Hematopoietic multipotent progenitor cell treated with erythropoietin and hydrocortisone succinate and interleukin-3 and kit ligand, for 17 days (in vitro differentiated cells): ENCODE measurements at regions not wholly inside any gene's neighbourhood (a gene's known extent, or its start where the extent isn't known, plus 50 kb on each side); places are given as distances from the start of the nearest gene placed in this dataset.

Experiments used
- DNase-seq: peaks from one replicate; pipeline ENCODE4 v3.0.0-alpha.2; 2015; ENCODE audit warnings: low spot score

DNA sequence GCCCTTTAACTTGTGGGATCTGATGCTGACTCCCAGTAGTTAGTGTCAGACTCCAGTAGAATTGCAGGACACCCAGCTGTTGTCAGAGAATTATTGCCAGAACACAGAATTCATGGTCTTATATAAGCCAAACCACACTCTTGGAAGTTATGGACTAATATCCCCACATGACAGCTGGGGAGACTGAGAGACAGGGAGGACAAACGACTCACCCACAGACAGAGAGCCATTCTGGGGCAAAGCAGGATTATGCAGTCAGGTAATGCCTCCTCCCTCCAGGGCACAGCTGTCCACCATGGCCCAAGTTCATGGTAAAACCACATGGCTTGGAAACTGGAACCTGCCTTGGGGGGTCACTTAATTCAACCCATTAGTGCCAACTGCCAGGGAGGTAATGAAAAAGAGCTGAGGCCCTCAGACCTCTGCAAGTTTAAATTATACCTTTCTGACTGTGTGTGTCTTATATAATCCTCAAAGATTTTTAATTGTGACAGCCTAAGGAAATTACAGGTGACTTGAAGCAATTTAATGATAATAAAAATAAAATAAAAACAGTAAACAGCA lies 299.5 kb downstream of the BUD13 start:
- DNase-seq = no peak

DNA sequence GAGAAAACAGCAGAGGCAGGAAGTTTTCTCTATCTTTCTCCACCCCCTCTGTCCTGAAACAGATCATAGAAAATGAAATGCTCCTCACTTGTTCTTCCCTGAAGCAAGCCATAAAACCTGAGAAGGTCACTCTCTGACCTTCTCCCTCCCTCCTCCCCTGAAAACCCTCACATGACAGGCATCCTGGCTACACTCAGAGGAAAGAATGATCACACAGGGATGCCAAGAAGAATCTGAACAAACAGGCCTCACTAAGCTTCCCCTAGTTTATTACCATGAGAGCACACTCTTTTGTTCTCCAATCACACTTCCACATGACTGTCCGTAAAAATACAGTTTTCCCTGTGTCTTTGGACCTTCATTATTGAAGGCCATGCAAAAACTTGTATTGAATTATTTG lies 300.1 kb downstream of the BUD13 start:
- DNase-seq = no peak

DNA sequence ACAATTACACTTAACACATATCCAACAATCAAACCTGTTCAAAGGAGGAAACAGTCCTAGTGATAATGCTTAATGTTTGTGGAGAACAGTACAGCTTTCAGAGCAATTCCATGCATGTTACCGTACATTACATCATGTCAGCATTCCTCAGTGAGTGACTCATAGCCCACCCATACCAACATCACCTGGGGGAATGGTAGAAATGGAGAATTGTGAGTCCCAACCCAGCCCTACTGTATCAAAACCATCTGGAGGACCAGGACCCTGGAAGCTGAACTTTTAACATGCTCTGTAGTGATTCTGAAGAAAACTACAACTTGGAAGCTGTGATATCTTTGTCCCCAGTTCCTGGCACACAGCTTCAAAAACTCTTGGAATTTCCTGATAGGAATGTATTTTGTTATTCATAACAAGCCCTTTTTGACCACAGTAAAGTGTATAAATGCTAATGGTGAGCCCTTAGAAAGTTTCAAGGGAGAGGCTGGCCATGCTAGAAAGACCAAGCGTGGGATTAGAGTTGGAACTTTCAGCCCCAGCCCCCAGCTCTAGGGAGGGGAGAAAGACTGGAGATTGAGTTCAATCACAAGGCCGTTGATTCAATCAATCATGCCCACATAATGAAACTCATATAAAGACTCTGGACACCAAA lies 301.1 kb downstream of the BUD13 start:
- DNase-seq = no peak

DNA sequence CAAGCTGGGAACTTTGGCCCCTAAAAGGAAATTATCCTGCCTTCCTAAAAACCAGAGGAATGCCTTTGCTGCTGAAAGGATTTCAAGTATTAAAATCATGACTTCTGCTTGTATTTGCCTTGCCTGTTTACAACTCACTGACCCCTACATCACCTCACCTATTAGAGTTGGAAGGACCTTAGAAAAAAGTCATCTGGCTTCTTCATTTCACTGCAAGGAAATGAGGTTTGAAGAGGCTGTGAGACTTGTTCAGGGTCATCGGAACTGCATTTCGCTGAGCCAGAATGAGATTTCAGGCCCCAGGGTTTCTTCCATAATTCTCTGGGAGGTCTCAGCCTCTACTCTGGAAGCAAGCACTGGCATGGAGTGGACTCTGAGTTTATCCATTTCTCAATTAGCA lies 304.1 kb downstream of the BUD13 start:
- DNase-seq = no peak

DNA sequence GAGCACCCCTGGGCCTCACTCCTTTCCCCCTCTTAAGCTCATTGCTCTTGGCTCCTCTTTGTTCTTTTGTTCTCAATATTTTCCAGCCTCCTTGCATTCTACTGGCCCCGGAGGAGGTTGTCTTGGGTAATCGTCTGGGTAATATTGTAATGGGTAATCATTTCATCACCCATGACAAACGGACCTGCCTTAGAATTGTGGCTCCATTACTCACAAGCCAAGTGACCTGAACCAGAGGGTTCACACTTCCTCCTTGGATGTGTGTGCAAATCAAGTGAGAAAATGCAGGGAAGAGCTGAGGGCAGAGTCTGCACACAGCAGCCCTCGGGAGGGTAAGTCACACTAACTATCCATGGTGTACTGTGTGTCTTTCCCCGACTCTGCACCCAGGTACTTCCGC lies 305.0 kb downstream of the BUD13 start:
- no peak for DNase-seq

DNA sequence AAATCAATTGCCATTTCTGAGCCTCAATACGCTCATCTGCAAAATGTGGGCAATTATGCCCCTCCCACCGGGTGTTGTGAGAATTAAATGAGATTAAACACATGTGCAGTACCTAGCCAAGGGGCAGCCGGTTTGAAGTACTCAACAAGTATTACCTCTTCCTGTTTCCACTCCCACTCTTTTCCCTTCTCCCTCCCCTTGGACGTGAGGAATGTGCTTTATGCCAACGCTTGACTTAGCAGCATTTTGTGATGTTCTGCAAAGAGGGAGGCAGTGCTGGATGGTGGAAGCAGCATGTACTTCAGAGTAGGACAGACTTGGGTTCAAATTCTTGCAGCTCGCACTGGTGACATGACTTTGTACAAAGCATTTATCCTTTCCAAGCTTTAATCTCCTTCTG lies 306.0 kb downstream of the BUD13 start:
- no peak for DNase-seq

DNA sequence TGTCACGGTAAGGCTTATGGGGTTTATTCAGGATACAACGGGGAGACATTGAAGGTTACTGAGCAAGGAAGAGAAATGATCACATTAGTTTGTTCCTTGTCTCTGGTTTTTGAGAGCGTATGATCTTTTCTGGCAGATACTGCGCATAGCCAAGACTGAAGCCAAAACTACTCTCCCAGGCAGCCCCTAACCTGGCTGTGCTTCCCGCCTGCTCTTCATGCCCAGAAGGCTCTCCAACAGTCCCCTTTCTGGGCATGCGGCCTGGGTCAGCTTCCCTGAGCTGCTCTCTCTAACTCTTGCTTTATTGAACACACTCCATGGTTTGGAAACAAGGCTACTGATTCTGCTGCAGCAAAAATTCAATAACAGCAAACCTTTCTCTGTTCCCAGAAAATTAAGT lies 306.6 kb downstream of the BUD13 start:
- DNase-seq = no peak

DNA sequence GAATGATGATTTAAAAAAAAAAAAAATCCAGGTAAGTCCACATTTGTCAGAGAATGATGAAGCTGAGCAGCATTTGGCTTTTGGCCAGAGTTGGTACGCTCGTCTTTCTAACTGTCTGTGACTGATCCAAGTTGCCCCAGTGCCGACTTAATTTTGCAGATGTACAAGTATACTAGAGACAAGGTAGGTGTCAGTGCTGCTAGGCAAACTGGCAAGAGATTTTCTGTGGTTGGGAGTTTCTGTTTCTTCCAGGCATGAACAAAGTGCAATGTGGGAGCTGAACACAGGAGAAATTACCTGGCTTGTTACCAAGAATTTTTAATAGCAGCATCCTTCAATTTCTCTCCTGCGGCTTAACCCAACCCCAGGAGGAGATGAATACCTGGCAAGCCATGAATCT lies 307.7 kb downstream of the BUD13 start:
- DNase-seq = no peak

DNA sequence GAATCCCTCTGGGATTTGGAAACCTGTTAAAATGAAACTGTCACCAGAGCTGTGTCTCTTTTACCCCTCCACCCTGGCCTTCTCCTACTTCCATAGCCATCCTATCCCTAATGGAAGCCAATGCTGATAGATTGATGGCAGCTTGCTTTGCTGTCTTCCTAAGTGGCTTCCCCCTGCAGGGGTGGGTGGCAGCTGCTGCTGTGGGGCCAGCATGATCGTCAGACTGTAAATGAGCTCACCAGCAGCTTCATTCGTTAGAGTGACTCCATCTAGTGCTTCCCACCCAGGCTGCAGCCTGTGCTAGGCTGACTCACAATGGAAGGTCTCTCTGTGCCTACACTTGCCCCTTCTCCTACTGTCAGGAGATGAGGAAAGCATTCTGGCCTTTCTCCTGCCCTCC lies 311.0 kb downstream of the BUD13 start:
- DNase-seq = no peak

DNA sequence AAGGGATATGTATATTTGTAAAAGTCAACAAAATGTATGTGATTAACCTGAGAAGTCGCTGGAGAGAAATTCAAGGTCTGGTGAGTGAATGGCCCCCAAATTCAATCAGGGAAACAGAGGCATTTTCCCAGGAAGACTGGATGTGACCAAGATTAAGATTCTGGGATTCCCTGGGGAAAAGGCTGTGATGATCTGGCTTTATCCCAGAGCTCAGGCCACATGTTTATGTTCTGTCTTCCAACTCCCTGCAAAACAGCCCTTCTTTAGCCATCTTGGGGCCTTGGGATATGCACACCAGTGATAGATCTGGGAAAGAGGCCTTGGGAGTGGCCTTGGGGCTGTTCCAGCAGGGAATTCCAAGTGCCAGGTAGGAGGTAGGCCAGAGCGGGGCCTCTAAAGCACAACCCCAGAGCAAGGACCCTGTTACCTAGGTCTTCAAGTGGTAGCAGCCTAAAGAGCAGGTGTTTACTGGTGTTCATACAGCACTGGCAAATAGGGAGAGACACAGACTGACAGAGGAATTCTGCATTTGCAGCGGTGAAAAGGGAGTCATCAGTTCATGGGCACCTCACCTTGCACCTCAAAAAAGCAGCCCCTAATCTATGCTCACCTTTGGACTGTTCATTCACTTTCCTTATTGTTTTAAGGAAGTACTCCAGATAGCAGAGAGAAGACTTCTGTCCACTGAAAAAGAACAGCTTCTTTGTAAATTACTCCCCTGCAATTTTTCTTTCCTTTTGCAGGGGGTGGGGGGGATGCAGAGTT lies 312.4 kb downstream of the BUD13 start:
- no peak for DNase-seq

DNA sequence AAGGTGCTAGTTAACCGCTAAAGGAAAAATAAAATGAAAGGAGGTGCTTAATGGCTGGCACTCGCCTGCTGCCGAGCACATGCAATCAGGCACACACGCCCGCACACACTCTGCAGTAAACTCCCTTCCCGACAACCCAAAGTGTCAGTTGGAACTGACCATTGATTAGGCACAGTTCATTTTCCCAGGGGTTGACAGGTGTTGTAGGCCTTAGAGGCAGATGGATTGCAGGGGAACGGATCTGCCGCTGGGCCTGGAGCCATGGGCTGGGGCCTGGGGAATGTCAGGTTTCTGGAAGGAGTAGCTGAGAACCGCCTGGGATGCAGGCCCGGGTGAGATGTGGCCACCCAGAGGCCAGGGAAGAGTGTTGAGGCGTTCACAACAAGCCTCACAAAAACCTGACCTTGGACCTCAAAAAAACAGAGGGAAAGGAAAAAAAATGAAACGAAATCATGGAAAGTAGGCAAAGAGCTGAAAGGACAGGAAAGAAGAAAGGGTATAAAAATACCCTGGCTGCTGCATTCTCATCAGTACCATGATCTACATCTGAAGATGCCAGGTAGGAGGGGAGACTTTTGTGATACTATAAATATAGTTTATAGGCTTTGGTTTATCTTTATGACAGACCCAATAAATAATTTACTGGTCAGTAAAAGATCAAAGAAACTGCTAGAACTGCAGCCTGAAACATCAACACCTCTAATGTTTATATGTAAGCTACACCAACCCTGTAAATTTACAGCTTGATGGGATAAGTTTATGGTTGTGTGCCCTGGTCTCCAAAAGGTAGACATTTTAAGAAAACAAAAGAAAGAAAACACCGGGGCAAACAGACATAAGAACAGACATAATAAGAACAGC lies 313.4 kb downstream of the BUD13 start:
- DNase-seq = no peak

DNA sequence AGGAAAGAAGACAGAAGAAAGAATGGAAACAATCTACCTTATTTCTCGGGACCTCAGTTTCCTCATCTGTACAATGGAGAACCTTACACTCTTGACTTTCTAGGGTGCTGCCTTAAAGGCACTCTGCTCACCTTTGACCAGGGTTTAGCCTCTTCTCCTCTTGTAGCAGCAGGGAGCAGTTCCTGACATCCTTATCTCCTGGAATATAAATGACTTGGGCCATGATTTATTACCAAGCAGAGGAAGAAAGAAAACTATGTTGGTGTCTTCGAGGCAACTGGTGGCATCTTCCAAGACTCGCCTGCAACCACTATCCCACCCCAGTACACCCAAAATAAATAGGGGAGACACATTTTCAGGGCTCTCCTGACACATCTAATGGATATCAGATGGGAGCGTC lies 314.2 kb downstream of the BUD13 start:
- DNase-seq = no peak

DNA sequence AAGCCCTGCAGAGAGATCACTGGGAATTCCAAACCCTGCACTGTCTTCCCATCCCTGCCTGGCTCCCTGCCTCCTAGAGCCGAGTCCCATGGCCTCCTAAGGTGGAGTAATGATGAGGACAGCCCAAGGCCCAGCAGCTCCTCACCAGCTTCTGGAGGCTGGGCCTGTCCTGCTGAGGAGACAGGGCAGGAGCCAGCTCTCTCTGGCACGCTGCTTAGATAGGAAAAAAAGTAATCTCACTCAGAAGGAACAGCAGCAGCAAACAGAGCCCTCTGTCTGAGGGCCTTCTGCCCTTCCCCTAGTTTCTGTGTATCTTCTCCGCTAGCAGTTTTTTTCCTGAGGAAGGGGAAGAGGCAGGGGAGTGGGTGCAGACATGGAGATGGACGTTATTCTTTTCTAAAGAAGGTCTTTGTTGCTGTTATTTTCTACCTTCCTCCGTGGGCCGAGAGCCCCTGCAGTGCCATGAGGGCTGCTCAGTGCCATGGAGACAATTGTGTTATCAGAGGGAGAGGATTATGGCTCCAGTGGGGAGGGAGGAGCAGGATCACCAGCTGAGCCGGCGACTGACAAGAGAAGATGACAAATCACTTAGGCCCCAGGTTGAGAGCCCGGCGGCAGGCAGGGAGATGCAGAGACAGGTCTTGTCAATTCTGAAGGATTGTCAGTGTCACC lies 315.3 kb downstream of the BUD13 start:
- no peak for DNase-seq

DNA sequence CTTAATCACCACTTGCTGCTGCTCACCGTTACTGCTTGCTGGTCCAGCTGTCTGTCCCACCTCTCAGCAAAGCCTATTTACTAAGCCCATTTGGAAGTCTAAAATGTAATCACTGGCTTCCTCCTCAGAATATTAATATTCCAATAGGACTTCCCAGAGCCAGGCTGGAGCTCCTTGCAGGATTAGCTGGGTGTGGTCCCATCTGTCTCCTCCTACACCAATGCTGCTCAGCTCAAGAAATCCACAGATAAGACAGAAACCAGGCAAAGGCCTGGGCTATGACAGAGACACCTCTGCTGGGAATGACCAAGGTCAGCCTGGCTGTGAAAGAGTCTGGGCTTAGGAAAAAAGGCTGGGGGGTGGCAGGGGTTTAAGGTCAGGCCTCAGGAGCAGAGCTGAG lies 317.8 kb downstream of the BUD13 start:
- DNase-seq = no peak

DNA sequence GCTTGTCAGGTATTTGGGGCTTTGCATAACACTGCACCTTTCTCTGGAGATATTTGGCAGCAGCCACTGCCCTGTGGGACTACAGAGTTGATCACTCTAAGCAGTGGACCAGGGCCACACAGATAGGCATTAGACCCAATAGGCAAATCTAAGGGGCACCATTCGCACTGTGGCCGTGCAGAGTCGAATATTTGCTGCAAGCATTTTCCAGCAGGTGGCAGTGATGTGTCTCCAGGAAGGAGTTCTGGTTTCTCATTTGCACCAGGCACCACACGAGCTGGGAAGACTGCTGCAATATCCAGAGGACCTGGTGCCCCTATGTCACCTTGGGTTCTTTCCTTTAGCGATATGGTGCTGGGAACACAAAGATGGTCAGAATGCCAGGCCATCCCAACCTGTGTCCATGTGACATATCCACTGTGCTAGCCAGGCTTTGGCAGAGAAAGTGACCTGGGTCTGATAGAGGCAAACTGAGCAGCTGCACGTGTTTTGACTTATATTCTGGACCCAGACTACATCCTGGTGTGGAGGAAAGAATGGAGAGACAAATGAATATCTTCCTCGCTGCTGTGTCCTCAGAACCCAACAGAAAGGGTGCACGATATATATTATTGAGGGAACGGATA lies 318.7 kb downstream of the BUD13 start:
- DNase-seq = no peak

DNA sequence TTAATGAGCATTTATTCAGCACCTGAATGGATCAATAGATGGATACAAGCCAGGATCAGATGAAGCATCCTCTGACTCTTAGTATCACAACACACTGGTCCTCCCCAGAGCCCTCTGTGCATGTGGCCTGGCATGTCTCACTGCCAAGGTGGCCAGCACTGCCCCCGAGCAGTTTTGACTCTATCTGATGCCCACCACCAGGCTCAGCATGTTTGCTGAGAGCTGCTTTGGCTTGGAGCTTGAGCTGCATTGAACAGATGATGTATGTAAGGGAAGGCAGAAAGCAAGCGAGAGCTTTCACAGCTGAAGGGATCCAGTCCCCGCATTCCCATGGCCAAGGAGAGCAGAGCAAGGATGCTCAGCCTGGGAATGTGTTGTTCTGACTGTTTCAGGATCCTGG lies 320.3 kb downstream of the BUD13 start:
- DNase-seq = no peak

DNA sequence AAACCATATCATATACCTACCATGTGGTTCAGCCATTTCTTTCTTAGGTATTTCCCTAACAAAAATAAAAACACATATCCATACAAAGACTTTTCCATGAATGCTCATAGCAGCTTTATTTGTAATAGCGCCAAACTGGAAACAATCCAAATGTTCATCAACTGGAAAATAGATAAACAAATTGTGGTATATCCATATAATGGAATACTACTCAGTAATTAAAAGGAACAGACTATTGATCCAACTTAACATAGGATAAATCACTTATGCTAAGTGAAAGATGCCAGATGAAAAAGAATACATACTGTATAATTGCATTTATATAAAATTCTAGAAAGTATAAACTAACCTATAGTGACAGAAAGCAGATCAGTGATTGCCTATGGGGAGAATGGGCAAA lies 323.3 kb downstream of the BUD13 start:
- no peak for DNase-seq

DNA sequence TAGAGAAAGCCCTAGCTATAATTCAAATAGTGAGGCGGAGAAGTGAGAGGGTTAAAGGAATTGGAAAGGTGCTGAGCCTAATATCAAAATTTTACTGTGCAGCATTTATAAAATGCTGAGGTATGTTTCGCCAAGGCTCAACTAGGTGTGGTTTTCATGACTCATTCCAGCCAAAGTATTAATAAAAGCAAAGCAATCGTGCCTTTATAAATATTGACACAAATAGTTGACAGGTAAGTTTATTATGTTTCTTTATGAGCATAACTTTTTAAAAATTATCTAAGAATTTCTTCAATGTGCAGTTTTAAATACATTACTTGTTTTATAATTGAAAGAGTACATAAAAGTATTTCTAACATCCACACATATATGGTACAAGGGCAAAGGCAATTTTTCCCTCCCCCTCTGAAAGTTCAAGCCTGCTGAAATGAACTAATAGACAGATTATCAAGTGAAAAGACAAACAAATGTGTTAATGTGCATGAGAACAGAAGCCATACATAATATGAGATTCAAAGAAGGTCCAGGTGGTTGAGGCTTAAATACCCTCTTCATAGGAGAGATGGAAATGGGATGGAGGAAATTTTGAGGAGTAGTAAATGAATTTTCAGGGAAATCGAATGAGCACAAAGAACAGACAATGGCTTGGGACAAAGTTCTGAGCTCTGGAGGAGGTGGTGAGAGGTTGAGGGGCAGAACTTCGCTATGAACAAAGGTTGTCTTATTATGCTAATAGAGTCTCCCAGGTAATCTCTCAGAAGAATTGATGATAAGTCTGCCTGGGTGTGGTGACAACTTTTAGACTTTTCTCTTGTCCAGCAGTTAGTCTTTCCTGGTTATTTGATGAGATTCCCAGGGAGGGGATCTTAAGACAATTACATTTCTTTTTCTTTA lies 326.5 kb downstream of the BUD13 start:
- no peak for DNase-seq

DNA sequence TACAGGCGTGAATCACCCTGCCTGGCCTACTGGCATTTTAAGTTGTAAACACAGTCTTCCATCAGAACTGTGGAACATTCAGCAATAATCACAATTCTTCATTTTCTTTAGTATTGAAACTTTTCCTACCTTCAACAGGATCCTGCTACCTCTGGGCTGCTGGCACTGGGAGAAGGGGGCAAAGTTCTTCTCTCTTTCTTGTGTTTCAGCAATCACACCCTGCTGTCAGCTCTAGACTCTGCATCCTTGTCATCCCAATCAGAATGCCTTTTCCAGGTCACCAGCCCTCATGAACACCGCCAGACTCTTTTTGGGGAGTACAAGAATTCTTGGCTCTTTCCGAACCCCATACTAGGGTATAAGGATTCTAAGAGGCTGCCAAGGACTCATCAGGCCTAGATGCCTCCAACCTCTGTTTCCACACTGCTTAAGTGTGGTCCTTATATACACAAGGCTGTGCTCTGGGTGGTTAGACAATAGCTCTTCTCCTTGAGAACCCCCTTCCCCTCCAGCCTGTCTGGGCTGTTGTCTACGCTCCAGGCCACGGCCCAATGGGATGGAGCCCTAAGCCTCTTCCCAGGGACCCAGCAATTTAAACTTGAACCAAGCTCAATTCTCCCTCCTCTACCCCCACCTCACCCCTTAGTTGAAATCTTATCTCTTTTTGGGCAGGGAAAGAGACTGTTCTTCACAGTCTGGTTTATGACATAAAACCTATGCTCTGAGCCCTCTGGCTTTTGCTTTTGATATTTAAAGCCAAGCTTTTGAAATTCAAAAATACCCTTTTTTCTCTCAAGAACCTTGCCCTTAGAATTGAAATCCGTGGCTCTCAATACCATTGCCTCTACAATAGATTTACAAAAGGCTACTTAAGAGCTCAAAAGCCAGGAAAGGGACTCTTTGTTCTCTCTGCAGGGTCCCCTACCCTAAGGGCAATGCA lies 327.4 kb downstream of the BUD13 start:
- DNase-seq = no peak
